ENCODE measurements at regions not wholly inside any gene's neighbourhood (a gene's known extent, or its start where the extent isn't known, plus 50 kb on each side); places are given as distances from the start of the nearest gene placed in this dataset.

DNA sequence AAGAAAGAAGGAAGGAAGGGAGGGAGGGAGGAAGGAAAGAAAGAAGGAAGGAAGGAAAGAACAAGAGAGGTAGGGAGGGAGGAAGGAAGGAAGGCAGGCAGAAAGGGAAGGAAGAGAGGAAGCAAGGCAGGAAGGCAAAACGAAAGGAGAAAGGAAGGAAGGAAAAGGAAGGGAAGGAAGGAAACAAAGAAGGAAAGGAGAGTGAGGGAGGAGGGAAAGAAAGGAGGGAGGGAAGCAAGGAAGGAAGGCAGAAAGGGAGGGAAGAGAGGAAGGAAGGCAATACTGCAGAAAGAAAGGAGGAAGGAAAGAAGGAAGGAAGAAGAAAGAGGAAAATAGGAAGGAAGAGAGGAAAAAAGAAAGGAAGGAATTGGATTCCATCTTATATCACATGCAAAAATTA lies 1303.1 kb upstream of the TMEM132C start:
- intact Hi-C loops (cut with DNase I): no loop called here
- H3K9me3 ChIP-seq: peaks cover 0 to 8% (median 0%) of the 10 kb centered on the region in 12 donors
- no peaks in the 10 kb centered on the region for H3K36me3 ChIP-seq
- no peak overlapping the region for H3K27ac ChIP-seq
- H3K4me1 ChIP-seq: no peaks in the 10 kb centered on the region
- H3K27me3 ChIP-seq: no peaks in the 10 kb centered on the region
- no peak overlapping the region for H3K4me3 ChIP-seq
- 35 to 56% (median 48%) methylated on average over 1 of the region's 1 CpG for WGBS, 4 donors
- ATAC-seq (no peak), DNase-seq (no peak)
- TF ChIP-seq, protein P1, sequence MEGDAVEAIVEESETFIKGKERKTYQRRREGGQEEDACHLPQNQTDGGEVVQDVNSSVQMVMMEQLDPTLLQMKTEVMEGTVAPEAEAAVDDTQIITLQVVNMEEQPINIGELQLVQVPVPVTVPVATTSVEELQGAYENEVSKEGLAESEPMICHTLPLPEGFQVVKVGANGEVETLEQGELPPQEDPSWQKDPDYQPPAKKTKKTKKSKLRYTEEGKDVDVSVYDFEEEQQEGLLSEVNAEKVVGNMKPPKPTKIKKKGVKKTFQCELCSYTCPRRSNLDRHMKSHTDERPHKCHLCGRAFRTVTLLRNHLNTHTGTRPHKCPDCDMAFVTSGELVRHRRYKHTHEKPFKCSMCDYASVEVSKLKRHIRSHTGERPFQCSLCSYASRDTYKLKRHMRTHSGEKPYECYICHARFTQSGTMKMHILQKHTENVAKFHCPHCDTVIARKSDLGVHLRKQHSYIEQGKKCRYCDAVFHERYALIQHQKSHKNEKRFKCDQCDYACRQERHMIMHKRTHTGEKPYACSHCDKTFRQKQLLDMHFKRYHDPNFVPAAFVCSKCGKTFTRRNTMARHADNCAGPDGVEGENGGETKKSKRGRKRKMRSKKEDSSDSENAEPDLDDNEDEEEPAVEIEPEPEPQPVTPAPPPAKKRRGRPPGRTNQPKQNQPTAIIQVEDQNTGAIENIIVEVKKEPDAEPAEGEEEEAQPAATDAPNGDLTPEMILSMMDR (IDR thresholded peaks at IDR 0.05): no peak
- no peak for TF ChIP-seq POLR2A (IDR thresholded peaks at IDR 0.05)

DNA sequence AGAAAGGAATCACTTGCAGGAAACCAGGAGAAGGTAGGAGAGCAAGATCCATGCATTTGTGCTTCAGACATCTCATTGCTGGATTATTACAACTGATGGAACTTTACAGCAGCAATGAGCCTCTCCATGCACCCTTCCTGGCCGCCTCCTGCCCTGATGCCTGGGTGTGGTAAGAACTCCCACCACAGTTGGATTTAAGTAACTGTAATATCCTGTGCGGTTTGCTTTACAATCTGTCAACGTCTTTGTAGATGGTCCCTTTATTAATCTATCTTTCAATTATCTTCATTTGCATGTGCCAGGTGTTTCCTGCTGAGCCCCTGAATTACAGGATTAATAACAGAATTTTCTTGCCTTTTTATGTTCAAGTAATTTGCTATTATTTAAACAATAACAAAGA lies 1300.5 kb upstream of the TMEM132C start:
- no peak for DNase-seq
- Histone ChIP-seq H3K9me3 (peaks cover 0 to 8% (median 0%) of the 10 kb centered on the region in 12 donors), H3K4me1 (no peaks in the 10 kb centered on the region), H3K27me3 (peaks cover 0 to 6% (median 0%) of the 10 kb centered on the region in 9 donors), H3K4me3 (no peak overlapping the region), H3K27ac (no peak overlapping the region), H3K36me3 (no peaks in the 10 kb centered on the region)
- 61 to 73% (median 69%) methylated on average over 3 of the region's 3 CpGs for WGBS, 4 donors
- intact Hi-C loops (cut with DNase I): no loop called here
- ATAC-seq: no peak
- TF ChIP-seq POLR2A (IDR thresholded peaks at IDR 0.05): no peak
- TF ChIP-seq, protein P1 (IDR thresholded peaks at IDR 0.05): no peak

DNA sequence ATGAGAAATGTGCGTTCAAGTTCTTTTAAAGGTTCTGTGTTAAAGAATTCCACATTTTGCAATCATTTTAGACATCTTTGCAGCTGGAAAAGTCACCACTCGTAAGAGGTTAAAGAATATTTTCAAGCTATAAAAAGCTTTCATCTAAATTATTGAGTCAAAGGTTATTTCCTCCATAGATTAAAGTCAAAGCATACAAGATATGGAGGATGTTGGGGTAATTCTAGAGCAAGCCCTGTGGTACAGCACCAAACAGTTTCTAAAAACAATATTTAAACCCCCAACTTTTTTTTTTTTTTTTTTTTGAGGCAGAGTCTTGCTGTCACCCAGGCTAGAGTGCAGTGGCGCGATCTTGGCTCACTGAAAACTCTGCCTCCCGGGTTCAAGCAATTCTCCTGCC lies 1299.8 kb upstream of the TMEM132C start:
- TF ChIP-seq, protein P1 (IDR thresholded peaks at IDR 0.05): no peak
- no peak for TF ChIP-seq POLR2A (IDR thresholded peaks at IDR 0.05)
- ATAC-seq (no peak), DNase-seq (no peak)
- no peaks in the 10 kb centered on the region for H3K36me3 ChIP-seq
- intact Hi-C loops (cut with DNase I): no loop called here
- H3K27ac ChIP-seq: no peak overlapping the region
- no peak overlapping the region for H3K4me3 ChIP-seq
- H3K9me3 ChIP-seq: peaks cover 0 to 8% (median 0%) of the 10 kb centered on the region in 12 donors
- WGBS, 4 donors: 80 to 89% (median 87%) methylated on average over 5 of the region's 5 CpGs
- H3K4me1 ChIP-seq: no peaks in the 10 kb centered on the region
- peaks cover 0 to 6% (median 0%) of the 10 kb centered on the region in 9 donors for H3K27me3 ChIP-seq

DNA sequence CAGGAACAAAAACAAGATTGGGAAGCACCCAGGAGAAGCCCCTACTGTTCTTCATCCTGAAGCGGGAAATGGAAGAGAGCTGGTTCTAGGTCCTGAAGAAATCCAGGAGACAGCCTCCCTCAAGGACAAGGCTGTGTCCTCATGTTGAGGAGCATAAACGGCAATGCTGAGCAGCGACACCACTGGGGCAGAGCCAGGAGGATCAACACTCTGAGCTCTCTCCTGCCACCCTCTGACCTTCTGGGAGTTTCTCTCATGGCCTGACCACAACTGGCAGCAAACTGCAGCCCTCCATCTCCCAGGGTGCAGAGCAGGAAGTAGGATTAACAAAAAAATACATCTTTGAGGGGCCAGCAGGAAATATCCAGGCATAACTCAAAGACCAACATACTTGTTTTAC lies 1292.2 kb upstream of the TMEM132C start:
- no peaks in the 10 kb centered on the region for H3K4me1 ChIP-seq
- TF ChIP-seq, protein P1 (IDR thresholded peaks at IDR 0.05): no peak
- TF ChIP-seq POLR2A (IDR thresholded peaks at IDR 0.05): no peak
- H3K27ac ChIP-seq: no peak overlapping the region
- DNase-seq (no peak), ATAC-seq (no peak)
- intact Hi-C loops (cut with DNase I): no loop called here
- H3K4me3 ChIP-seq: no peak overlapping the region
- H3K9me3 ChIP-seq: no peaks in the 10 kb centered on the region
- 41 to 54% (median 46%) methylated on average over 3 of the region's 3 CpGs for WGBS, 4 donors
- H3K36me3 ChIP-seq: no peaks in the 10 kb centered on the region
- H3K27me3 ChIP-seq: peaks cover 0 to 7% (median 0%) of the 10 kb centered on the region in 9 donors

Measured in heart left ventricle (tissue), 16 donors.